NCI-H226 (cell line): ENCODE measurements at regions not wholly inside any gene's neighbourhood (a gene's known extent, or its start where the extent isn't known, plus 50 kb on each side); places are given as distances from the start of the nearest gene placed in this dataset.
"Not testable (repeated sequence)": the region's sequence is repeated elsewhere in the genome, so short reads cannot be mapped to it uniquely, and the experiment has no call there.

Source experiments
- DNase-seq: peaks from one replicate; pipeline ENCODE4 v3.0.0-alpha.2; 2015

GRCh38 chr4:147168200-147168599, 222.5 kb upstream of the TTC29 start:
- not testable (repeated sequence) for DNase-seq

GRCh38 chr4:147173322-147173721, 227.7 kb upstream of the TTC29 start:
- no peak for DNase-seq

GRCh38 chr4:147173797-147174432, 228.3 kb upstream of the TTC29 start:
- DNase-seq = no peak

- DNase-seq = no peak
These were observed 228.9 kb upstream of the TTC29 start for GRCh38 chr4:147174591-147174990.

GRCh38 chr4:147175460-147176025, 229.9 kb upstream of the TTC29 start:
- DNase-seq = no peak

- no peak for DNase-seq
These were observed 236.4 kb upstream of the TTC29 start for GRCh38 chr4:147182041-147182440.

- no peak for DNase-seq
These were observed 247.0 kb upstream of the TTC29 start for GRCh38 chr4:147192679-147193078.

- no peak for DNase-seq
These were observed 248.4 kb upstream of the TTC29 start for GRCh38 chr4:147194114-147194513.

- no peak for DNase-seq
These were observed 248.9 kb upstream of the TTC29 start for GRCh38 chr4:147194604-147195003.

- DNase-seq = no peak
These were observed 249.7 kb upstream of the TTC29 start for GRCh38 chr4:147195386-147195785.

GRCh38 chr4:147198411-147199051, 252.9 kb upstream of the TTC29 start:
- peak; percentile 16 for DNase-seq

GRCh38 chr4:147201016-147201415, 255.4 kb upstream of the TTC29 start:
- DNase-seq = no peak

- DNase-seq = no peak
These were observed 261.1 kb upstream of the TTC29 start for GRCh38 chr4:147206807-147207206.

- DNase-seq = no peak
These were observed 262.2 kb upstream of the TTC29 start for GRCh38 chr4:147207911-147208310.

- DNase-seq = no peak
These were observed 263.2 kb upstream of the EDNRA start for GRCh38 chr4:147217655-147218054.

GRCh38 chr4:147219145-147219544, 261.8 kb upstream of the EDNRA start:
- DNase-seq = no peak

GRCh38 chr4:147220833-147221232, 260.1 kb upstream of the EDNRA start:
- no peak for DNase-seq

GRCh38 chr4:147222906-147223305, 258.0 kb upstream of the EDNRA start:
- DNase-seq = no peak

GRCh38 chr4:147223576-147223975, 257.3 kb upstream of the EDNRA start:
- no peak for DNase-seq

GRCh38 chr4:147236806-147237205, 244.1 kb upstream of the EDNRA start:
- DNase-seq = no peak

- DNase-seq = no peak
These were observed 236.1 kb upstream of the EDNRA start for GRCh38 chr4:147244786-147245185.

- DNase-seq = no peak
These were observed 234.8 kb upstream of the EDNRA start for GRCh38 chr4:147246096-147246495.

- not testable (repeated sequence) for DNase-seq
These were observed 234.4 kb upstream of the EDNRA start for GRCh38 chr4:147246528-147246927.

GRCh38 chr4:147247579-147247978, 233.3 kb upstream of the EDNRA start:
- no peak for DNase-seq

GRCh38 chr4:147250062-147250461, 230.8 kb upstream of the EDNRA start:
- DNase-seq = no peak
